T-helper 9 cell (primary cell): ENCODE measurements at regions not wholly inside any gene's neighbourhood (a gene's known extent, or its start where the extent isn't known, plus 50 kb on each side); places are given as distances from the start of the nearest gene placed in this dataset.
"Not testable (repeated sequence)": the region's sequence is repeated elsewhere in the genome, so short reads cannot be mapped to it uniquely, and the experiment has no call there.

Experiments
- DNase-seq: peaks from one replicate; pipeline ENCODE4 v3.0.0-alpha.2; 2020

DNA sequence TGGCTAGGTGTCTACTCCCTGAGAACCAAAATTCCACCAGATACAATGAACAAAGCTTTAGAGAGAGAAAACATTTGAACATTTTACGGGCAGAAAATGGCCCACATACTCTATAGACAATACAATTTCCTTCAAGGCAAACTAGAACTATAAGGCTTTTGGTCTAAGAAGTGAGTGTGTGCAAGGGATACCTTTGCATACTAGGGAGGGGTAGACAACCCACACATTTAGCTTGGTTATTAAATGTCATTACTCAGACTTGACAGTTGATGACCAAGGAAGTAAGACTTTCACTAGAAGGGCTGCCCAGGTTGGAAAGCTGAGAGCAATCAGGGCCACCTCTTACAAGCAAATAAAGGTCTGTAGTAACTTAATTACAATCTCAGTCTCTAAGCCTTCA, 64.0 kb upstream of the PLEKHM1 start:
- not testable (repeated sequence) for DNase-seq

DNA sequence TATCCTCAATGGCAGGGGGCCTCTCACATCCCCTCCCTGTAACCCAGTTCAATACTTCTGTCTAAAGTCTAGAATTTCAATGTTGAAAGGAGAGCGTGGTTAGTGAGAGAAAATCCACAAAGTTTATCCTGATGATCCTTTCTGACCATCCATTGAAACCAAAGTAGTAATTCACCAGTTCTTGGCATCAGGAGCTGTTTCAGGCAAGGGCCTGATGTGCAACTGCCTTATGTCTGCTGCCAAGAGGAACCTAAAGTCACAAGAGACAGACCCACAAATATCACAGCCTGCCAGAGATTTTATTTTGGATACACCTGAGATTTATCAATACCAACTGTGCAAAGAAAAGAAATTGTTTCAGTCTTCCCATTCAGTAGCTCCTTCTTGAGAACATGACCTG, 68.3 kb upstream of the PLEKHM1 start:
- not testable (repeated sequence) for DNase-seq

DNA sequence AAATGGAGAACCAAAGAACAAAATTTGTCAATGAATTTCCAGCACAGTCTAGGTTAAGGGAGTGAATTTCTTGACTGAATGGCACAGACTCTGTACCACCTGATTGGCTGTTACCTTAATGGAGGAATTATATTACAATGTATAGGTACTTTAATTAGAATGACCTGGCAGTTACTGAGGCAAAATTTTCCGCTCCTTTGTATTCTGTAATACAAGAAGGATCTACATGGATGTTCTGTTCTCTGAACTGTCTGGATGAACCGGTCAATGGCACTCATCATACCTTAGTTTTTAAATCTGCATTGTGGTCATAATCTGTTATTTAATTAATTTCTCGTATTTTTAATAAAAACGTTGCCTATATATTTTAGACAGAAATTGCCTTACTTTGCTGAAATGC, 72.3 kb upstream of the PLEKHM1 start:
- DNase-seq = not testable (repeated sequence)

DNA sequence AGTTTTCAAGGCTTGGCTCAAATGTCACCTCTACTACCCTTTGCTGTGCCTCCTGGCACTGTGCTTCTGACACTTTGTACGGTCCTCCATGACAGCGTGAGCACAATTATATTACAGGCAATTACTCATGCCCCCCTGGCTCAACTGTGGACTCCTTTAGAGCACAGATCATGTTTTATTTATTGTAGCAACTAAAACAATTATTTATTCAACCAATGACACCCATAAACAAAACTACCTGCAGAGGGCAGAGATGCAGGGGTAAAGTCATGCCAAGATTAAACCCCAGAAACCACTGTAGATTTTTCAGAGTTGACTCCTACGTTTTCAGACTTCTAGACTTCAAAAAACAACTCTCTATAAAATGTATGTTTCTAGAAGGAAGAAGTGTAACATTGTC, 72.8 kb upstream of the PLEKHM1 start:
- not testable (repeated sequence) for DNase-seq

DNA sequence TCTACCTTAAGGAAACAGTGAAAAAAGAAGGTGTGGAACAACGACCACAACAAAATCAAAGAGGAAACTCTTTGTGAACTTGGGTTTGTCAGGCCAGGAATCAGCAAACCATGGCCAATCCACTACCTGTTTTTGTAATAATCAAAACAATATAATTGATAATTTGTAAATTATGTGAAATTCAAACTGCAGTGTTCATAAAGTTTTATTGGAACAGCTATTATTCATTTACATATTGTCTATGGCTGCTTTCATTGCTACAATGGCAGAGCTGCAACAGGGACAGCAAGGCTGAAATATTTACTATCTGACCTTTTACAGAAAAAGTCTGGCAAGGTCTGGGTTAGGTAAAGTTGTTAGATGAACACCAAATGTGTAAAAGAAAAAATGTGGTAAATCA, 77.8 kb upstream of the PLEKHM1 start:
- not testable (repeated sequence) for DNase-seq

DNA sequence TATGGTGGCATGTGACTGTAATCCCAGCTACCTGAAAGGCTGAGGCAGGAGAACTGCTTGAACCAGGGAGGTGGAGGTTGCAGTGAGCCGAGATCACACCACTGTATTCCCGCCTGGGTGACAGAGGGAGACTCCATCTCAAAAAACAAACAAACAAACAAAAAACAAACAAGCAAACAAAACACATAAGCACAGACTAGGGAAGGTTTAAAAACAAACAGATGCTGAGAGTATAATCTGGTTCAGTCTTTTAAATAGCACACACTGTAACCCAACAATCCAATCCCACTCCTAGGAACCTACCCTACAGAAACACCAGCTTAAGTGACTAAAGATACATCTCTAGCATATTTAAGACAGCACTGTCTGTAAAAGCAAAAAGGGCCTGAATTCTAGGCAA, 82.8 kb upstream of the PLEKHM1 start:
- not testable (repeated sequence) for DNase-seq

DNA sequence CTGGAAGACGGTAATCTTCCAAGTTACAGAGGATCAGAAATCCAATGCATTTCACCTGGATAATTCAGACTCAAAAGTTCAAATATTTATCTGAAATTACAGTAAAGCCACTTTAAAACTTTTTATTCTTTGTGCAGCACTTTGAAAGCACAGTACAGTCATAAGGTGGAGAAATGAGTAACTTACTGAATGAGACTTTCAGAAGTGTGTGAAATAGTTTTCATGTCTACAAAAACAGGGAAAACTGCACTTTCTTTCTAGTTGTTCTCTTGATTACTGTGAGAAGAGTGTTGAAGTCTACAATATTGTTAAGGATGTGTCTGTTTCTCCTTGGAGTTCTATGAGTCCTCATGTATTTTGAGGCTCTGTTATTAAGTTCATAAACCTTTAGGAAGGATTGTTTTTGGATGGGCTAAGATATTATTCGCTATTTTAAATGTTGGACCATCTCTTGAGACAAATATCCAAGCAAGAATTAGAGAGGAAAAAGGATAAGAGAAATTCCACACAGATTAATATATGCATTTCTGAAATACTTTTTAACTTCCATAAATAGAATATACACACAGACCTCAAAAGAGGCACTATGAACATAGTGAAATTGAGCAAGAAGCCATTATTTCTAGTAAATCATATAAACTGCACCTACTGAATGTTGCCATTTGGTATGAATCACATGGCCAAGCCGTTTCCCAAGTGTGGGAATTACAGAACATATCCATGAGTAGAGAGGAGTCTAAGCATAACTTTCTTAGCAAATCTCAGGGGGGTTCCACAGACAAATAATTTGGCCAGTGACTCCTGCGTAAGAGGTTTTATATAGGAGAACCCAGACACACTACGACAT, 83.6 kb upstream of the PLEKHM1 start:
- DNase-seq = no peak

DNA sequence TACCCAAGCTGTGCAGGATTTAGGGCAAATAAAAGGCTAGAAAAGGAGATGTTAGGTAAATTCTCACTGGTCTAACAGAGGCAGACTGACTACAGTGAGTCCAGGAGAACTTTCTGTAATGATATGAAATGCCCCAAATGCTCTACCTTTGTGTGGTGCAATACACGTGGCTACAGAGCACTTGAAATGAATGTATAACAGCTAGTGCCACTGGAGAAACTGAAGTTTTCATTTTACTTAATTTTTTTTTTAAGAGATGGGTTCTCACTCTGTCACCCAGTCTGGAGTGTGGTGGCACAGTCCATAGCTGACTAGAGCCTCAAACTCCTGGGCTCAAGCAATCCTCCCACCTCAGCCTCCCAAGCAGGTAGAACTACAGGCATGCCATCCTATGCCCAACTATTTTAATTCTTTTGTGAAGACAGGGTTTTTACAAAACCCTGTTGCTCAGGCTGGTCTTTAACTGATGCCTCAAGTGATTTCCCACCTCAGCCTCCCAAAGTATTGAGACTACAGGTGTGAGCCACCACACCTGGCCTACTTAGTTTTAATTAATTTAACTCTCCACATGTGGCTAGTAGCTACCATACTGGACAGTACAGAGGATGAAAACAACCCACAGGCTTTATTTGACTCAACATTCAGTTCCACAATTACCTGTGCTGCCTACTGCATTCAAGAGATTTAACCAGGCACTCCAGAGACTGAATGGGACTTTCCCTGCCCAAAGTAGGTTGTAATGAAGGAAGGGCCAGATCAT, 84.8 kb upstream of the PLEKHM1 start:
- no peak for DNase-seq

DNA sequence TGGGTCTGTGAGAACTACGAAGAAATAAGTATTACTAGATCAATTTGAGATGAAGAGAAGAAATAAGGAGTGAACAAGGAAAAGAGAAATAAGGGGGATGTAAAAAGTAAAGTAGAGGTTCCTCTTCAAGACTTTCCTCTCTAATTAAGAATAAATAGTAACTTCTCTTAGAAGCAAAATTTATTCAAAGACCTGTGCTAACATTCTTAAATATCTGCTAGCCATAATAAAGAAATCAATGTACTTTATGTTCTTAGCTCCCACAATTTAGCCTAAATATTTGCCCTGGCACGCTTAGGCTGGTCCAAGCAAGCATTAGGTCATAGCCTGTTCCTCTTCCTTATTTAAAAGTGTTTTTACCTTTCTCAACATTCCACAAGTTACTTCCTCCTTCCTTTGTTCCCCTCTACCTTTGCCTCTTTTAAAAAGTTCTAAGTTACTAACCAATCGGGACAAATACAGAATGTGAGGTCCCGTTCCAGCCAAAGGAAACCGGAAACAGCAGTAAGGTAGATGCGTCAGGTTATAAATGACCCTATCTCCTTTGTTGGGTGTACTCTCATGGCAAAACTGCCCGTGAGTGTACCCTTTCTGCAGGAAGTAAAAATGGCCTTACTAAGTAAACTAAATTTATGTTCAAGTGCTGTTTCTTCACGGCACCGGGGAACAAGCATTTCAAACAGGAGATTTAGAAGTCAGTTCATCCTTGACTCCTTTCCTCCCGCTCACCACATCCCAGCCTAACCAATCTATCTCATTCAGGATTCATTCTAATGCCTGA, 86.2 kb upstream of the PLEKHM1 start:
- DNase-seq = not testable (repeated sequence)

DNA sequence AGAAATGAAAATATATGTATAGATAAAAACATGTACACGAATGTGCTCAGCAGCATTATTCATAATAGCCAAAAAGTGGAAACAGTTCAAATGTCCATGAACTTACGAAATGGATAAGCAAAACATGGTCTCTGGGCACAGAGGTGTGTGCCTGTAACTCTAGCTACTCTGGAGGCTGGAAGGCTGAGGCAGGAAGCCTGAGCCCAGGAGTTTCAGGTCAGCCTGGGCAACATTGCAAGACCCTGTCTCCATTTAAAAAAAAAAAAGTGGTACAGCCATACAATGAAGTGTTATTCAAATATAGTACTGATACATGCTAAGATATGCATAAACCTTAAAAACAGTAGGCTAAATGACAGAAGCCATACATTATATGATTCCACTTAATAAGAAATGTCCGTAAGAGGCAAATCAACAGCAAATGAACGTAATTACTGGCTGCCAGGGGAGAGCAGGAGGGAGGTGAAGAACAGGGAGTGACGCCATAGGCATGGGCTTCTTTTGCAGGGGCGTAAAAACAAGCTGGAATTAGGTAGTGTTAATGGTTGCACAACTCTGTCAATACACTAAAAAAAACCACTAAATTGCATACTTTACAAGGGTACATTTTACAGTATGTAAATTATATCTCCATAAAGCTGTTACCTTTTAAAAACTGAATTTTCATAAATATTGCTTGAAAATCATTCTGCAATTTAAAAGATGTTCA, 87.2 kb upstream of the PLEKHM1 start:
- DNase-seq = no peak

DNA sequence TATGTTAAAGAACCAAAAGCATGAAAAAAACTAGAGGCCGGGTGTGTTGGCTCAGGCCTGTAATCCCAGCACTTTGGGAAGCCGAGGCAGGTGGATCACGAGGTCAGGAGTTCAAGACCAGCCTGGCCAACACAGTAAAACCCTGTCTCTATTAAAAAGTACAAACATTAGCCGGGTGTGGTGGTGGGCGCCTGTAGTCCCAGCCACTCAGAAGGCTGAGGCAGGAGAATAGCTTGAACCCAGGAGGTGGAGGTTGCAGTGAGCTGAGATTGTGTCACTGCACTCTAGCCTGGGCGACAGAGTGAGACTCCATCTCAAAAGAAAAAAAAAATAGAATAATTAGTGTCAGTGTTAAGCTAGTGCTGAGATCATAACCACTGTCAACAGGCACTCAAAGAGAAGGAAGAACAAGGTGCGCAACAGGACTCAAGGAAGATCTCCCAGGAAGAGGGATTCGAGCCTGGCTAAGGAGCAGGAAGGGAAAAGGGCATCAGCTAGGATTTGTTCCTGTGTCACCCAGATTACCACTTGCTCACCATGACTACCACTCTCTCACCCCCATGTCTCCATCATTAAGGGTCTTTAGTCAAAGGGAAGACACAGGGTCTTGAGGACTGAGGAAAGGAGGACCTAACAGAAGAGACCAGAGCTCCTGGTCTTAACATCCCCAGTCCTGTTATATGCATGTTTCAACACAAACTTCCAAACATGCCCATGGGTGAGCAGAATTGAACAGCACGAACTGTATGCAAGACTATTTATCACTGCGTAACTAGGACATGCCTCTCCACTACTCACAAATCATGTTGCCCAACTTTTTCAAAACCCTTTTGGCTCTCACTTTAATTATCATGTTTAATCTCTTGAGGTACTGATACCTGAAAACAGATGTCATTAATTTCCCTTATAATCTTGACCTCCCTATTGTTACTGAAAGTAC, 88.3 kb upstream of the PLEKHM1 start:
- DNase-seq = no peak

DNA sequence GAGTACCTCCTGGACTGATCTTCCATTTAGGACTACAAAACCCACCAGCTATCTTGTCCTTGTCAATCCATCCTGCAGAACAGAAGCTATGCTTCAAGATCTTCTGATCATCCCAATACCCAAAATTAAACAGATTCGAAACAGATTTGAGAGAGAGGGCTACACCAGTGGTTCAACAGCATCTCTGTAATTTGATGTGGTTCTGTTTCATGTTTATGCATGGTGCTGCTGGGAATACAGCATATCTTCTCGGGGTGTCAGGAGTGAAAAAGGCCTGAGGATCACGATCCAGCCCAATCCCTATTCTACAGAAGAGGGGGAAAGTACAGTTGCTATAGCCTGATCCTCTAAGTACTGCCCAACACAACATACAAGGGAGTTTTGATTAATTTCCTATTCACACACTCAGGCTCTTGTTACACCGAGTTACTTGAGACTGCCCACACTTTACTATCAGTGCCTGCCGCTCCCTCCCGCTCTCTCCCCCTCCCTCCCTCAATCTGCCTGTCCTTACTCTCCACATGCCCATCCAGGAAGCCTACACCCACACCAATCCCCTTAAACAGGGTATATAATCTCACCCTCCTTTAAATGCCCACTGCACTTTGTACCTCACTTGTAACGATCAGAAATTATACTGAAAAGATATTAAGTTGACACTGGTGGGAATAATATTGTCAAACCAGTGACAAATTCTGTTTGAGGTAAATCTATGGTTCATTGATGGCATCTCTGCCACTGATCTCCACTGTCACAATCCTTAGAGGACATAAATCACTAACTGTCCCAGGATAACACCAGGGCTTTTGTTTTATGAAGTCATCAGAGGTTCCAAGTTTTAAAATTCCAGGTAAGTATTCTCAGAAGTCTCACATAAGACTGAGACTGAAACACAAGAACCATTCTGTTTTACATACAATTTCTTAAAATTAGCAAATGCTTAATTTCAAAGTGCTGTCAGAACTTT, 89.3 kb upstream of the PLEKHM1 start:
- no peak for DNase-seq

DNA sequence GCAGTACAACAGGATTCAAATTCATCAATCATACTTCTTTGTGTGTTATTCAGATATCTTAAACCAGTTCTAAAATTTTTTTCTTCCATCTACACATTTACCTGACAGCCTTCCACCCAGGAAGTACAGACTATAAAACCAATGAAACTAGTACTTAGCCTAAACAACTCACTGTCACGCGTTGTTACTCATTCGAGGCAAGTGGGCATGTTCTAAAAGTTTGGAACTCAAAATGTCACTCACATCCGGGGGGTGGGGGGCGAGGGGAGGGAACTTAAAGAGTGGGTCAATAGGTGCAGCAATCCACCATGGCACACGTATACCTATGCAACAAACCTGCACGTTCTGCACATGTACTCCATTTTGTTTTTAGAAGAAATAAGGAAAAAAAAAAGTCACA, 90.4 kb upstream of the PLEKHM1 start:
- DNase-seq = no peak

DNA sequence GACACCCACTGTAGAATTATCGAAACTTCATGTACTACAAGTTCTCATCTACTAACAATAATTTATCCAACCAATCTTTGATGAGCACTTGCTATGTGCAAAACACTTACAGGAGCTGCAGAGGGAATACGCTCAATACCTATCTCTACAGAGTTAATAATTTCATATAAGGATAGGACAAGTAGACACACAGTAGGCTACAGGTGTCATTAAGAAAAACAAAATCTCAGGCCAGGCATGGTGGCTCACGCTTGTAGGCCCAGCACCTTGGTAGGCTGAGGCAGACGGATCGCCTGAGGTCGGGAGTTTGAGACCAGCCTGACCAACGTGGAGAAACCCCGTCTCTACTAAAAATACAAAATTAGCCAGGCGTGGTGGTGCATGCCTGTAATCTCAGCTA, 91.3 kb upstream of the PLEKHM1 start:
- DNase-seq = no peak

DNA sequence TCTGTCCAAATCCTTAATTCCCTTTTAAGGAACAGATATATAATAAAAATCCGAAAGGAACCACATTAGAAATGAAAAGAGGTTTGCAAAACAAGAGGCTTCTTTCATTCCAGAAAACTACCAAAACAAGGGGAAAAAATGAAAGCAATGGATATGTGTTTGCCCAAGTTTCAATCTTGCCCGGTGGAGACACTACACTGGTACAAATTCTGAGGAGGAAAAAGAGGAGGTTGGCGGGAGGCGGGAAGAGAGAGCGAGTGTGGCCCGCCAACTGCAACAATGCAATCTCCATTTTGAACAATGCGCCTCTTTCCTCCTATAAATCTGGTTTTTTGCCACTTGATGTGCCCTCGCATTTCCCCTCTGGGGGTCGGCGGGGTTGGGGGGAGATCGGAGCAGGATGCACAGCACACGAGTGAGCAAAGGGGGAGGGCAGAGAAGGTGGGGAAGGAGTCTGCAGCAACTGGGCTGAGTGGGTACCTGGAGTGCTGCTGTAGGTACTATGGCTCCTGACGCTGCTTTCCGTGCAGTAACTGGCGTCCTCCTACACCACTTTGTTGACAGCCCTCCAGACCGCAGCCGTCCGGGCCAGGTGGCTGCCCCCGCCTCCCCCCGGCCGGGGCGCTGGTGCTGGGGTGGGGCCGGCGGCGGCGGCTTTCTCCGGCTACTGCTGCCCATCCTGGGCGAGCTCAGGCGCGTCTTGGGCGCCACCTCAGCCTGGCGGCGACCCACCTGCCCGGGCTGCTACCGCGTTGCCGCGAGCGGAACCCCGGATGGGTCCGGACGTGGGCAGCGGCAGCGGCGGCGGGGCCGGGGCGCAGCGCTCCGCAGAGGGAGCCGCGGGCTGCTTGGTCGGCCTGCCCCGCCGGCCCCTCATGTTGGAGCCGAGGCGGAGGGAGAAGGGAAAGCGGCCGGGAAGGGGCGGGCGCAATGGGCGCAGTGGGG, 93.8 kb upstream of the PLEKHM1 start:
- peak; percentile 66 for DNase-seq

DNA sequence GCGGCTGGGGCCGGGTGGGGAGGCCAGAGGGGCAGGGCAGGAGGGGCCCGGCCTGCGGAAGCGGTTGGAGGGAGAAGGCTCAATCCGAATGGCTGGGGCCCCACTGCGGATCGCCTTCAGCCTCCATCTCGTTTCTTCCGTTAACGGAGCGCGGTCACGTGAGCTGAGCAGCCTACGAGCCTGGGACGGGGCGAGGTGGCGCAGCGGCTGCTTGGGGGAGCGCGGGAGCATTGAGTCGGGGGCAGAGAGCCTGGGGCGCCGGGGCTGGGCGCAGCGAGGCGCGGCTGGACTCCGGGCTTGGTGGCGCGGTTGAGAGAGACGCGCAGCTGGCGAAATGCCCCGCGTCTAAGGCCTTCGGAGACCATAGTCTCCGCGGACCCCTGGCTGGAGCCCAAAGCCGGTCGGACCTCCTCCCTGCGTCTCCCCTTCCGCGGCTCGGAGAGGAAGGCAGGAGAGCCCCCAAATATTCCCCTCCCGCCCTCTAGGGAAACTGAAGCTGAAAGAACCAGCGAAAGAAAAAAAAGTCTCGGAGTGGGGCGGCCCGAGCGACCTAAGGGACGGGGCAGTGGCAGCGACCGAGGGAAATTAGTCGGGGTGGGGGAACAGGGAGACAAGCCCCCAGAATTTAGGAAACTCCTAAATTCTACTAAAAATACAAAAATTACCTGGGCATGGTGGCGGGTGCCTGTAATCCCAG, 94.7 kb upstream of the PLEKHM1 start:
- DNase-seq = peak; percentile 87

DNA sequence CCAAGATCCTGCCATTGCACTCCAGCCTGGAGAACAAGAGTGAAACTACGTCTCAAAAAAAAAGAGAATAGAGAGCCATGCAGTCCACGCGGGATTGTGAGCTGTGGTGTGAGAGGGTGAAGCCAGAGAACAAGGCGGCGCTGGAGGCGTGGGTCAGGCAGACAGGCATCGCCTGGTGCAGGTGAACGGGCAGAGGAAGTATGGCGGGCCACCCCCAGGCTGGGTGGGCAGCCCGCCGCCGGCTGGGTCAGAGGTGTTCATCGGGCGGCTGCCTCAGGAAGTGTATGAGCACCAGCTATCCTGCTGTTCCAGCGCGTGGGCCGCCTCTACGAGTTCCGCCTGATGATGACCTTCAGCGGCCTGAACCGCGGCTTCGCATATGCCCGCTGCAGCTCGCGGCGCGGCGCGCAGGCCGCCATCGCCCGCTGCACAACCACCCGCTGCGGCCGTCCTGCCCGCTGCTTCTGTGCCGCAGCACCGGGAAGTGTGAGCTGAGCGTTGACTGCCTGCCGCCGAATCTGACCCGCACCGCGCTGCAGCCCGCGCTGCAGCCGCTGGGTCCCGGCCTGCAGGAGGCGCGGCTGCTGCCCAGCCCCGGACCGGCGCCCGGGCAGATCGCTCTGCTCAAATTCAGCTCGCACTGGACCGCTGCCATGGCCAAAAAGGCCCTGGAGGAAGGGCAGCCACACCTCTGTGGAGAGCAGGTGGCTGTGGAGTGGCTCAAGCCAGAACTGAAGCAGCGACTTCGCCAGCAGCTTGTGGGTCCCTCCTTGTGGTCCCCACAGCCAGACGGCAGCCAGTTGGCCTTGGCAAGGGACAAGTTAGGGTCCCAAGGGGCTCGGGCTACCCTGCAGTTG, 95.5 kb upstream of the PLEKHM1 start:
- not testable (repeated sequence) for DNase-seq

DNA sequence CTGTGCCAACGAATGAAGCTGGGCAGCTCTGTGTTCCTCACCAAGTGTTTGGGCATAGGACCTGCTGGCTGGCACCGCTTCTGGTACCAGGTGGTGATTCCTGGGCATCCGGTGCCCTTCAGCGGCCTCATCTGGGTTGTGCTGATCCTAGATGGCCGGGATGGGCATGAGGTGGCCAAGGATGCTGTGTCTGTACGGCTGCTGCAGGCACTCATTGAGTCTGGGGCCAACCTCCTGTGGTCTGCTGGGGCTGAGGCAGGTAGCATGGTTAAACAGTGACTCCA, 96.1 kb upstream of the PLEKHM1 start:
- DNase-seq = not testable (repeated sequence)
